Caco-2 (cell line): ENCODE measurements at regions not wholly inside any gene's neighbourhood (a gene's known extent, or its start where the extent isn't known, plus 50 kb on each side); places are given as distances from the start of the nearest gene placed in this dataset.

ENCODE experiments used
- BruUV-seq: library from RNA; stranded (reverse); fragments of 400-500 nt; replicated peaks from 2 replicates; lab custom pipeline; 2021; lab: Mats Ljungman, UMichigan
- CTCF ChIA-PET: fragments of 300-600 bp; sonication (Branson Sonifier 250); formaldehyde crosslinking; loops from one replicate; lab custom pipeline; 2022; ENCODE audit warnings: antibody characterized with exemption; lab: Charles Lee
- POLR2A ChIA-PET: fragments of 300-600 bp; sonication (Branson Sonifier 250); formaldehyde crosslinking; loops from one replicate; lab custom pipeline; 2022; ENCODE audit warnings: antibody characterized with exemption; lab: Charles Lee
- DNase-seq, 2 experiments: peaks; one replicate each; pipeline versions ENCODE4 v3.0.0 to v3.0.0-alpha.2; 2020 to 2022
- H3K27me3 ChIP-seq: replicated peaks from 2 replicates; pipeline ENCODE4 v1.6.0; 2011; ENCODE audit warnings: low read length; ENCODE audit not compliant: control insufficient read depth, insufficient read depth
- H3K36me3 ChIP-seq: 2 replicates; pipeline ENCODE4 v1.5.1; 2011; ENCODE audit warnings: low read length; ENCODE audit not compliant: control insufficient read depth, insufficient read depth
- H3K4me1 ChIP-seq: fragments of 250-450 bp; sonication (Bioruptor Pico); 2 replicates; pipeline ENCODE4 v1.5.1; 2020; ENCODE audit warnings: mild to moderate bottlenecking
- H3K4me3 ChIP-seq: 2 replicates; pipeline ENCODE4 v1.5.1; 2011; ENCODE audit warnings: low read depth, mild to moderate bottlenecking, control low read depth, low read length
- H3K9me3 ChIP-seq: fragments of 250-450 bp; sonication (Bioruptor Pico); 2 replicates; pipeline ENCODE4 v1.5.1; 2020; ENCODE audit warnings: mild to moderate bottlenecking, moderate library complexity
- H3K27ac Mint-ChIP-seq: one replicate; pipeline ENCODE4 v1.8.0; 2022; ENCODE audit warnings: mixed read lengths; ENCODE audit not compliant: unreplicated experiment
- H3K27me3 Mint-ChIP-seq: one replicate; pipeline ENCODE4 v1.8.0; 2022; ENCODE audit warnings: mixed read lengths; ENCODE audit not compliant: insufficient read depth, unreplicated experiment
- H3K36me3 Mint-ChIP-seq: one replicate; pipeline ENCODE4 v1.8.0; 2022; ENCODE audit warnings: mild to moderate bottlenecking, mixed read lengths; ENCODE audit not compliant: insufficient read depth, unreplicated experiment
- H3K4me1 Mint-ChIP-seq: one replicate; pipeline ENCODE4 v1.8.0; 2022; ENCODE audit warnings: low read depth, mixed read lengths; ENCODE audit not compliant: unreplicated experiment
- H3K4me3 Mint-ChIP-seq: one replicate; pipeline ENCODE4 v1.8.0; 2022; ENCODE audit warnings: mild to moderate bottlenecking, moderate library complexity, mixed read lengths; ENCODE audit not compliant: unreplicated experiment
- H3K9me3 Mint-ChIP-seq: one replicate; pipeline ENCODE4 v1.8.0; 2022; ENCODE audit warnings: mixed read lengths; ENCODE audit not compliant: unreplicated experiment
- CTCF ChIP-seq, 2 experiments: fragments of 200-600 bp in 1 of 2; IDR thresholded peaks; 1 replicate in 1 of 2; 2 replicates in 1 of 2; pipeline versions ENCODE4 v1.5.1 to v1.8.0; 2011 to 2022; ENCODE audit warnings: antibody characterized with exemption in 1 of 2, control low read depth in 1 of 2, inconsistent platforms in 1 of 2, low read depth in 1 of 2, low read length in 1 of 2, mild to moderate bottlenecking in 1 of 2, moderate library complexity in 1 of 2; ENCODE audit not compliant: insufficient read depth in 1 of 2, severe bottlenecking in 1 of 2, unreplicated experiment in 1 of 2
- intact Hi-C: fragments of 100-400 bp; cut with micrococcal nuclease; formaldehyde crosslinking; loops from one replicate; pipeline ENCODE4 v1.10.0; 2022; ENCODE audit not compliant: unreplicated experiment

- POLR2A ChIA-PET, result no interaction called here
- no peak for TF ChIP-seq CTCF (IDR thresholded peaks at IDR 0.05; ENCODE audit: insufficient read depth in 1 of 2, low read depth in 1 of 2, low read length in 1 of 2, severe bottlenecking in 1 of 2, unreplicated experiment in 1 of 2)
- no peaks in the 10 kb centered on the region for H3K4me1 Mint-ChIP-seq
- CTCF ChIA-PET, result no interaction called here
- no peak for DNase-seq
- no peak overlapping the region for H3K4me3 ChIP-seq
- peaks cover 19% of the 10 kb centered on the region for H3K9me3 Mint-ChIP-seq
- BruUV-seq, result no TSS peak
- intact Hi-C loops, result no loop called here
- H3K4me3 Mint-ChIP-seq, result no peak overlapping the region
- H3K27ac Mint-ChIP-seq, result no peak overlapping the region
- H3K27me3 Mint-ChIP-seq, result no peaks in the 10 kb centered on the region
- no peaks in the 10 kb centered on the region for H3K4me1 ChIP-seq
- no peaks in the 10 kb centered on the region; the same call in 1 of the 2 replicates for H3K9me3 ChIP-seq
- H3K36me3 Mint-ChIP-seq, result no peaks in the 10 kb centered on the region
- H3K36me3 ChIP-seq, result no peaks in the 10 kb centered on the region
- no peaks in the 10 kb centered on the region for H3K27me3 ChIP-seq
These were observed 266.0 kb downstream of the ZNF621 start for GRCh38 chr3:40790746-40791145.

DNA sequence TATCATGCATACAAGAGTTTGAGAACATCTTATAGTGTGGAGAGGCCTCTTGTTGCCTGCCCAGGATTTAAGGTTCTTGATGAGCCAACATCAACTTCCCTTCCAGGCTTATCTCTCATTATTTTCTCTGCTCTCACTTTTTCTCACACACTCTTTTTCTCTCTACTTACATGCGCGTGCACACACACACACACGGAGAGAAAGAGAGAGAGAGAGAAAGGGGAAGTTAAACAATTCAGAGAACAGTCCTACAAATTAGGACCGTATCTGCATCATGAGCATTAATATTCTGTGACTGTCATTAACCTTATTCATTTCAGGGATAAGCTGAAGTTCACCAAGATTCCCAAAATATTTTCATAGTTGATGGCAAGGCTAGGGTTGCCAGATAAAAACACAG, 269.0 kb downstream of the ZNF621 start:
- H3K4me1 ChIP-seq, result no peaks in the 10 kb centered on the region
- CTCF ChIA-PET, result no interaction called here
- no peak overlapping the region for H3K27ac Mint-ChIP-seq

DNA sequence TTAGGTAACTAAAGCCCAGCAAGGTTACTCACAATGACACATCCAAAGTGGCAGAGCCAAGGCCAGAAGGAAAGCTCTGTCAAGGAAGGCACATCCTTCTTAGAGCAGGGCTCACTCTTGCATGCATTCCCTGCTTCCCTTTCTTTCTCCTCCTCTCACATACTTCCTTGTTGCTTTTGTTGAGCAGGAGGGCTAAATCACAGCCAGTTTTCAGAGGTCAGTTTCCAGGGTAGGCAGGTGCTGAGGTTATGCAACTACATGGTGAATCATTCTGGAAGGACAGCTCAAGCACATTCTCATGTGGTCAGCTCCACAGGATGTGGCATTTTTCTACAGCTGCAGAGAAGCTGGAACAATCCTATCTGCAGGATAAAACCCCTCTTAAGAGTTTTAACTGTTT, 275.6 kb downstream of the ZNF621 start:
- H3K4me3 Mint-ChIP-seq, result no peak overlapping the region
- H3K4me1 Mint-ChIP-seq, result no peaks in the 10 kb centered on the region
- H3K27me3 Mint-ChIP-seq, result no peaks in the 10 kb centered on the region
- Histone ChIP-seq H3K36me3 (no peaks in the 10 kb centered on the region; the same call in 1 of the 2 replicates), H3K9me3 (no peaks in the 10 kb centered on the region), H3K4me1 (no peaks in the 10 kb centered on the region), H3K4me3 (no peak overlapping the region), H3K27me3 (no peaks in the 10 kb centered on the region)
- peak; percentile 37 to 46 for DNase-seq
- ChIA-PET POLR2A (no interaction called here), CTCF (no interaction called here)
- no peak for TF ChIP-seq CTCF (IDR thresholded peaks at IDR 0.05; ENCODE audit: insufficient read depth in 1 of 2, low read depth in 1 of 2, low read length in 1 of 2, severe bottlenecking in 1 of 2, unreplicated experiment in 1 of 2)
- intact Hi-C loops, result no loop called here
- H3K9me3 Mint-ChIP-seq, result peaks cover 10% of the 10 kb centered on the region
- H3K36me3 Mint-ChIP-seq, result no peaks in the 10 kb centered on the region
- H3K27ac Mint-ChIP-seq, result no peak overlapping the region
- BruUV-seq, result no TSS peak

More for the DNA sequence above, 269.0 kb downstream of the ZNF621 start:
- intact Hi-C loops, result no loop called here
- Mint-ChIP-seq H3K27me3 (no peaks in the 10 kb centered on the region), H3K9me3 (peaks cover 9% of the 10 kb centered on the region), H3K4me1 (no peaks in the 10 kb centered on the region), H3K4me3 (no peak overlapping the region), H3K36me3 (no peaks in the 10 kb centered on the region)
- BruUV-seq, result no TSS peak
- Histone ChIP-seq H3K4me3 (no peak overlapping the region), H3K27me3 (no peaks in the 10 kb centered on the region), H3K9me3 (no peaks in the 10 kb centered on the region; the same call in 1 of the 2 replicates), H3K36me3 (no peaks in the 10 kb centered on the region; the same call in 1 of the 2 replicates)
- DNase-seq, result no peak
- POLR2A ChIA-PET, result no interaction called here
- TF ChIP-seq CTCF (IDR thresholded peaks at IDR 0.05; ENCODE audit: insufficient read depth in 1 of 2, low read depth in 1 of 2, low read length in 1 of 2, severe bottlenecking in 1 of 2, unreplicated experiment in 1 of 2), result no peak
